Activated CD8-positive, alpha-beta memory T cell treated with anti-CD3 and anti-CD28 coated beads, Interleukin-2, amount 50 U/mL, for 48 hours (primary cell): ENCODE measurements at regions not wholly inside any gene's neighbourhood (a gene's known extent, or its start where the extent isn't known, plus 50 kb on each side); places are given as distances from the start of the nearest gene placed in this dataset.

Experiments
- DNase-seq: peaks from one replicate; pipeline ENCODE4 v3.0.0-alpha.2; 2020

DNA sequence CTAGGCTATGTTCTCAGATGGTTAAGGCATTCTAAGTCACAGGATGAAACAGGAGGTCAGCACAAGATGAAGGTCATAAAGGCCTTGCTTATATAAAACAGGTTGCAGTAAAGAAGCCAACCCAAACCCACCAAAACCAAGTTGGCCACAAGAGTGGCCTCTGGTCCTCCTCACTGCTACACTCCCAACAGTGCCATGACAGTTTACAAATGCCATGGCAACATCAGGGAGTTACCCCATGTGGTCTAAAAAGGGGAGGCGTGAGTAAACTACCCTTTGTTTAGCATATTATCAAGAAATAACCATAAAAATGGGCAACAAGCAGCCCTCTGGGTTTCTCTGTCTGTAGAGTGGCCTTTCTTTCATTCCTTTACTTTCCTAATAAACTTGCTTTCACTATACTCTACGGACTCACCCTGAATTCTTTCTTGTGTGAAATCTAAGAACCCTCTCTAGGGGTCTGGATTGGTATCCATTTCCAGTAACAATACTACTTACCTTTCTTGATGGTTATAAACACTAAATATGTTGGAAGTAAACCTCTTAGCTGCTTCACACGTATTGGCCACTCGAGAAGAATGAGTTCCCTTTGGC lies 1237.9 kb downstream of the FAM181B start:
- DNase-seq: no peak

- DNase-seq: no peak
These were observed 1239.2 kb downstream of the FAM181B start for GRCh38 chr11:81494431-81494830.

- DNase-seq: no peak
These were observed 1240.7 kb downstream of the FAM181B start for GRCh38 chr11:81492923-81493445.

GRCh38 chr11:81487109-81487508 lies 1246.6 kb downstream of the FAM181B start:
- no peak for DNase-seq

- DNase-seq: no peak
These were observed 1249.5 kb downstream of the FAM181B start for GRCh38 chr11:81484196-81484595.

GRCh38 chr11:81477277-81477676 lies 1256.4 kb downstream of the FAM181B start:
- DNase-seq: no peak

- DNase-seq: no peak
These were observed 1257.3 kb downstream of the FAM181B start for GRCh38 chr11:81476345-81476744.

GRCh38 chr11:81472646-81473045 lies 1261.0 kb downstream of the FAM181B start:
- no peak for DNase-seq

DNA sequence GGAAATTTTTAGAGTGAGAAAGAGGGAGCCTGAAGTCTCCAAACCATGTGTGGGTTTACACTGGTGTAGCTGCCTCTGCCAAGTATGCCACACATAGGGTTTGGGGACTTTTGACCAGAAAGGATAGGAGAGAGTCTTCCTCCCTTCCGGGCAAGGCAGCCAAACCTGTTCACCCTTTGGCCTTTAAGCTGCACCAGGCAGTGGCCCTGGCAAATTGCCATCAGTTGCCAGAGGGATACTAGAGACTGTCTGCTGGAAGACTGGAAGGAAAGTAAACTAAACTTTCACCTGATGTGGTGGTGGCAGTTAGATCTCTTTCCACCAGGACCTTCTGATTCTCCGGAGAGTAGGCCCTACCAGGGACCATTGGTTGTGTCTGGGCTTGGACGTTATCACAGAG lies 1263.2 kb downstream of the FAM181B start:
- no peak for DNase-seq

DNA sequence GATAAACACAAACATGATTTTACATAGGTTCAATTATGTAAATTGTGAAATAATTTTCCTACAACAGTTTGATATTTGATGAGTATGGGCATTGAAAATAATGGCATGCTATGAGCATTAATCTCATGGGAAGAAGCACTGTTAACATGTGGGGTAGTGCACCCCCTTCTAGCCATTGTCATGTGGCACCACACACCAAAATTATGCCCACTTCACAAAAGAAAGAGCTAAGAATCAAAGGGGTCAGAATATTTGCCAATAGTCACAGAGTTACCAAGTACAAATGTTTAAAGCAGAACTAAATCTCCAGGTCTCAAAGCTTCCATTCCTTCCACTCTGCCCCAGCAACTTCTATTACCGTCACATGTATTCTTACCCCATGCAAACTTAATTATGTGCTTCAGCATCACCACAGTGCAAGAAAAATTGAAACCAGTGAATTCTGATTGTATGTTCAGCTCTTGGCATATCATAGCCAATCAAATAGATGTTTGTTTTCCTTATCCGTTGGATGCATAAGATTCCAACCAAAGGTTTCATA lies 1273.8 kb downstream of the FAM181B start:
- DNase-seq: no peak

DNA sequence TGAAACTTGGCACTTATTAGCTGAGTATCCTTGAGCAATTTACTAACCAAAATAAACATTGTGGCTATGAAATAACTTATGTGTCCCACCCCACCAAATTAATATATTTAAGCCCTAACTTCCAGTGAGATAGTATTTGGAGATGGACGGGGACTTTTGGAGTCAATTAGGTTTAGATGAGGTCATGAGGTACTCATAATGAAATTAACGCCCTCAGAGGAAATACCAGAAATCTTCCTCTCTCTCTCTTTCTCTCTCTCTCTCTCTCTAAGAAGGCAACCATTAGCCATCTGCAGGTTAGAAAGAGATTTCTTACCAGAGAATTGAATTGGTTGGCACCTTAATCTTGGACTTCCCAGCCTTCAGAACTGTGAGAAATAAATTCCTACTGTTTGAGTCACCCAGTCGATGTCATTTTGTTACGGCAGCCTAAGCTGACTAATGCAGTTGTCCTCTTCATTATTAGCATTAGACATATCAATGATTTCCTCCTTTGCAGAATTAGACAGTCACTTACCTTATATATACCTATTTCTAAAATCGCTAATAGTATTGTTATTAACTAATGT lies 1284.0 kb downstream of the FAM181B start:
- DNase-seq: no peak

DNA sequence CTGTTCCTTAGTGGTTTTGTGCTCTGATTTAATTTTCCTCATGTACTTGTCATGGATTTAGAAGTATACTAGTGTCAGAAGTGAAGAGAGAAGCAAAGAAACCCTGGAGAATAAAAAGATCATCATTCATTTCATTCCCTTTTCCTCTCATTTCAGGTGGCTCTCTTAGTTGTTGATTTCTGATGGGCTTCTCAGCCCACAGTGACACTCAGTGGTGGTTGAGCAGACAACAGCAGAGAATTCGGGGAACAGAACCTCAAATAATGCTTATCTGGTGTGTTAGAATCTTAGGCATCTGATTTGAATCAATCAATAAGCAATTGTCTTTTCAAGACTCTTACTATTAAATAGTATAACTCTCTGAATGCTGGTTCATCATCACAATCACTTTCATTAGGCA lies 1289.4 kb downstream of the FAM181B start:
- no peak for DNase-seq

GRCh38 chr11:81432333-81432732 lies 1301.3 kb downstream of the FAM181B start:
- no peak for DNase-seq

GRCh38 chr11:81424822-81425221 lies 1308.8 kb downstream of the FAM181B start:
- no peak for DNase-seq

GRCh38 chr11:81422402-81422801 lies 1311.3 kb downstream of the FAM181B start:
- no peak for DNase-seq

GRCh38 chr11:81421251-81421860 lies 1312.3 kb downstream of the FAM181B start:
- no peak for DNase-seq

DNA sequence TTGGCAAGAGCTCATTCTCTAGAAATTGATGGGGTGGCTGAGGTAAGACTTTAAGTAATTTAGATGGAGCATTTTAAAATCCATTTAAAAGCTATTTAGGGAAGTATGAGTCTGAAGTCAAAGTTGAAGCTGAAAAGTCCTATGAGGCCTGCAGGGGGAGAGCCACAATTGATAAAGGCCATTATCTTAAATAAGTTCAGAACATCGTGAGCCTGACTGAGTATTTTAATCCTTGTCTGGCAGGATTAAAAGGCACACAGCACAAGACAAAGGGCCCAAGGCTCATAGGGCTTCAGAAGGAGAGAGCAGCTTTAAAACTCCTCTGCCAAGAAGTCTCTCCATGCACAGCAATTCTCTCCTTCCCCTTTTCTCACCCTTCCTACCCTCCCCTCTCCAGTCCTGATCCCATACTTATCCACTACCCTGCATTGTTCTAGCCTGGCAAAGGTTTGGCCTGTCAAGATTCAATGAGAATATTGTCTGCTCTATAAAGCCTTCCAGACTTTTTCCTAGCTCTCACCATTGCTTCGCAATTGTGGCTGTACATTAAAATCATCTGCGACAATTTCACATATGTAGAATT lies 1312.9 kb downstream of the FAM181B start:
- no peak for DNase-seq

GRCh38 chr11:81397316-81397715 lies 1336.3 kb downstream of the FAM181B start:
- DNase-seq: no peak

DNA sequence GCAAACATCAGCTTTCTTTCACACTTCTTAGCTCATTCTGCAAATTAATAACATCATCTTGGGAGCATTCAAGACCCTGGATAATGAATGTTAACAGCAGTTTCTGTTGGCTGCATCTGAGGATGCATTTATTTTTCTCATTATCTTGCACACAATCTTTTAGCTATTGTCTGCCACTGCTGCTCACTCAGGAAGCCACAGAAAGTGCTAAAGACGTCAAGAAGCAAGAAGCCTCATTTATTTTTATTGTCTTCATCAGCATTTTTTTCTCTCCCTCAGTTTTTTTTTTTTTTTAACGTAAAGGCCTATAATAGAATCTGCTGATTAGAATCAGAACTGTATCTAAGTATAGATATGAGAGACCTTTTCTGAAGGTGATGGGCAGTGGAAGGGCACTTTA lies 1339.4 kb downstream of the FAM181B start:
- no peak for DNase-seq

DNA sequence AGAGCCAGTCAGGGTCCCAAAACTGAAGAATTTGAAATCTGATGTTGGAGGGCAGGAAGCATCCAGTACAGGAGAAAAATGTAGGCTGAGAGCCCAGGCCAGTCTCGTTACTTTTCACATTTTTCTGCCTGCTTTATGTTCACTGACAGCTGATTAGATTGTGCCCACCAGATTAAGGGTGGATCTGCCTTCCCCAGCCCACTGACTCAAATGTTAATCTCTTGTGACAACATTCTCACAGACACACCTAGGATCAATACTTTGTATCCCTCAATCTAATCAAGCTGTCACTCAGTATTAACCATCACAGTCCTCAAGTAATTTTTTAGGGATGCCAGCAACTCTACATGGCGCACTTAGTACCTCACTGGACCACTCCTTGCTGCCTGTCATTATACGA lies 1345.3 kb downstream of the FAM181B start:
- DNase-seq: no peak

DNA sequence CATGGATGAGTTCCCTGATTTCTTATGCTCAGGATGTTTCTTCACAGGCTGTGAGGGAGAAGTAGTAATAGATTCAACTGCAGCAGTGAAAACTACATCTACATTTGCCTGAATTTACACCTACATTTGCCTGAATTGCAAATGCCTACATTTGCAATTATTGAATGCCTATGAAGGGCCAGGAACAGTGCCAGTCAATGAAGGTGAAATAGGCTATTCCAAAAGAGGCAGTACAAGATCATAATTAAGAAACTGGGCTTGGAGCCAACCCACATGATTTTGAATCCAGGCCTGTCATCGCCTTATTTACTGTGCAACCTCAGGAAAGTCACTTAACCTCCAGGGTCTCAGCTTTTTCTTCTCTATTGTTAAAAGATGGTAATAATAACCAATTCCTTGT lies 1353.3 kb downstream of the FAM181B start:
- DNase-seq: no peak

- no peak for DNase-seq
These were observed 1356.2 kb downstream of the FAM181B start for GRCh38 chr11:81377418-81377817.

GRCh38 chr11:81373986-81374385 lies 1359.7 kb downstream of the FAM181B start:
- no peak for DNase-seq

DNA sequence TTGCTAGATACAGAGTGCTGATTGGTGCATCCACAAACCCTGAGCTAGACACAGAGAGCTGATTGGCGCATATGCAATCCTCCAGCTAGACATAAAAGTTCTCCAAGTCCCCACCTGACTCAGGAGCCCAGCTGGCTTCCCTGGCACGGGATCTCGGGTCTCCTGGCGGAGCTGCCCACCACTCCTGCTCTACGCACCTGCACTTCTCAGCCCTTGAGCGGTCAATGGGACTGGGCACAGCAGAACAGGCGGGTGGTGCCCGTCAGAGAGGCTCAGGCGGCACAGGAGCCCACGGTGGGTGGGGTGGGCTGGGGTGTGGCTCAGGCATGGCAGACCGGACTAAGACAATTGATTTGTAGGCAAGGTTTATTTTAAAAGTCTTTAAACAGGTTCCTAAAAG lies 1365.5 kb downstream of the FAM181B start:
- DNase-seq: no peak
